GM12892 (cell line): ENCODE measurements at regions not wholly inside any gene's neighbourhood (a gene's known extent, or its start where the extent isn't known, plus 50 kb on each side); places are given as distances from the start of the nearest gene placed in this dataset.

ENCODE experiments used
- POLR2A ChIP-seq: IDR thresholded peaks from 2 replicates; pipeline ENCODE4 v1.6.1; 2011; ENCODE audit warnings: low read depth, low read length, control low read depth
- POLR2AphosphoS5 ChIP-seq: IDR thresholded peaks from 2 replicates; pipeline ENCODE4 v1.6.1; 2011; ENCODE audit warnings: low read depth, low read length, control low read depth
- TAF1 ChIP-seq: IDR thresholded peaks from 2 replicates; pipeline ENCODE4 v1.6.1; 2011; ENCODE audit warnings: low read depth, mild to moderate bottlenecking, control low read depth, low read length, borderline replicate concordance

DNA sequence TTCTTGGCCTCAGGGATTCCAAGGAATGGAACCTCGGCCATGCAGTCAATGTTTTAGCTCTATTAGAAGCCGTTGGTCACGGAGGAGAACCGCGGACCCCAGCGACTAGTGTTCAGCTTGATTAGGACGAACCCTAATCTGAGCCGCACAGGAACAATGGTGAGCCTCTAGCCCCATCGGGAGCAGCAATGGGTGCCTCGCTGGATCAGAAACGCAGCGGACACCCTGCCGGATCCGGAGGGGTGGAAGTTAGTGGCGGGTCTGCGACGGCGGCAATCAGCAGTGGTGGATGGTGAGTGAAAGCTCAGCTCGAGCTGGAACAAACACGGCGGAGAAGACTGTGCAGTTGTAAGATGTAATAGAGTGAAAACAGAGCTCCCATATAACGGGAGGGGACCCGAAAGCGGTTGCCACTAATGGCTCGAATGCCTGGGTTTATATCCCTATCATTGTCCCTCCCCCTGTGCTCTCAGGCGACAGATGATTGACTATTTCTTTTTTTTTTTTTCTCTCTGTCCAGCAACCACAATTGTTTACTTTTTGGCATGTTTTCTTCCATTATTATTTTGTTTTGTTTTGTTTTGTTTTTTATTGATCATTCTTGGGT is 127.7 kb downstream of the ZNF664 start:
- TF ChIP-seq TAF1 = no peak
- TF ChIP-seq POLR2A = no peak
- no peak for TF ChIP-seq POLR2AphosphoS5
